ENCODE measurements at regions not wholly inside any gene's neighbourhood (a gene's known extent, or its start where the extent isn't known, plus 50 kb on each side); places are given as distances from the start of the nearest gene placed in this dataset.

DNA sequence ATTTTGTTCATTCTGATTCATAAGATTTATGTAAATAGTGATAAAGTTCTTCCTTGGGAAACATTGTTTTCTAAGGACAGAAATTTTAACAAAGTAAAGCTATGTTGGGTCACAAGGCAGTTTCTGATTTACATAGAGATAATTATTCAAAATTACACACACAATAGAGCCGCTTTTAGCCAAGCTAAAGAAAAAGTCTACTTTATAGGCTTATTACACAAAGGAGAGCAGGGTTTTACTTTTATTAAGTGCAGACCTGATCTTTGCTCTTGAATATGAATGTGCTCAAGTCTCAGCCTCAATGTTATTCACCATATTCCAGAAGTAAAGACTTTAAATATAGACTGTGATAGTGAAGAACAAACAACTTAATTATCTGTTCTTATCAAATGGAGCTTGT is 787.8 kb upstream of the LINC00305 start:
- Histone ChIP-seq H3K27ac (no peak overlapping the region), H3K36me3 (no peaks in the 10 kb centered on the region), H3K27me3 (no peaks in the 10 kb centered on the region), H3K9me3 (no peaks in the 10 kb centered on the region), H3K4me1 (no peaks in the 10 kb centered on the region), H3K4me3 (no peak overlapping the region)
- intact Hi-C loops (cut with DNase I): no loop called here
- TF ChIP-seq, protein P1, sequence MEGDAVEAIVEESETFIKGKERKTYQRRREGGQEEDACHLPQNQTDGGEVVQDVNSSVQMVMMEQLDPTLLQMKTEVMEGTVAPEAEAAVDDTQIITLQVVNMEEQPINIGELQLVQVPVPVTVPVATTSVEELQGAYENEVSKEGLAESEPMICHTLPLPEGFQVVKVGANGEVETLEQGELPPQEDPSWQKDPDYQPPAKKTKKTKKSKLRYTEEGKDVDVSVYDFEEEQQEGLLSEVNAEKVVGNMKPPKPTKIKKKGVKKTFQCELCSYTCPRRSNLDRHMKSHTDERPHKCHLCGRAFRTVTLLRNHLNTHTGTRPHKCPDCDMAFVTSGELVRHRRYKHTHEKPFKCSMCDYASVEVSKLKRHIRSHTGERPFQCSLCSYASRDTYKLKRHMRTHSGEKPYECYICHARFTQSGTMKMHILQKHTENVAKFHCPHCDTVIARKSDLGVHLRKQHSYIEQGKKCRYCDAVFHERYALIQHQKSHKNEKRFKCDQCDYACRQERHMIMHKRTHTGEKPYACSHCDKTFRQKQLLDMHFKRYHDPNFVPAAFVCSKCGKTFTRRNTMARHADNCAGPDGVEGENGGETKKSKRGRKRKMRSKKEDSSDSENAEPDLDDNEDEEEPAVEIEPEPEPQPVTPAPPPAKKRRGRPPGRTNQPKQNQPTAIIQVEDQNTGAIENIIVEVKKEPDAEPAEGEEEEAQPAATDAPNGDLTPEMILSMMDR (IDR thresholded peaks at IDR 0.05): no peak
- DNase-seq (ENCODE audit: low spot score in 2 of 2): no peak

DNA sequence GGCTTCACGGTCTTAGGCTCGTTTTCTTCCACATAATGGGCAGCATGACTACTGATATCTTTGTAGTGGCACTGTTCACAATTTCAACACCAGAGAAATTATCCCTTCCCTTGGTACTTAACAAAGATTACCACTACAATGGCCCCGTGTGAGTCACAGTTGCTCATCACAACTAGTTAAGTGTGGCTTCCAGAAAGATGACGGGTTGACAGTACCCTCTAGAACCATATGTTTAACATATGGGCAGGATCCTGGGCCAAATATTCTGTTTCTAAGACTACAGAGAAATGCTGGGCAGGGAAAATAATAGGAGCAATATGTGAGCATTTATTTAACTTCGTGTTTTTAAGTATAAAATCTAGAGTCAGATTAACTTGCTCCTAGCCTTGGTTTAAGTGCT is 780.1 kb upstream of the LINC00305 start:
- Histone ChIP-seq H3K9me3 (no peaks in the 10 kb centered on the region), H3K27me3 (no peaks in the 10 kb centered on the region), H3K4me1 (no peaks in the 10 kb centered on the region), H3K4me3 (no peak overlapping the region), H3K27ac (no peak overlapping the region), H3K36me3 (no peaks in the 10 kb centered on the region)
- intact Hi-C loops (cut with DNase I): no loop called here
- TF ChIP-seq, protein P1 (IDR thresholded peaks at IDR 0.05): no peak
- no peak for DNase-seq (ENCODE audit: low spot score in 2 of 2)

DNA sequence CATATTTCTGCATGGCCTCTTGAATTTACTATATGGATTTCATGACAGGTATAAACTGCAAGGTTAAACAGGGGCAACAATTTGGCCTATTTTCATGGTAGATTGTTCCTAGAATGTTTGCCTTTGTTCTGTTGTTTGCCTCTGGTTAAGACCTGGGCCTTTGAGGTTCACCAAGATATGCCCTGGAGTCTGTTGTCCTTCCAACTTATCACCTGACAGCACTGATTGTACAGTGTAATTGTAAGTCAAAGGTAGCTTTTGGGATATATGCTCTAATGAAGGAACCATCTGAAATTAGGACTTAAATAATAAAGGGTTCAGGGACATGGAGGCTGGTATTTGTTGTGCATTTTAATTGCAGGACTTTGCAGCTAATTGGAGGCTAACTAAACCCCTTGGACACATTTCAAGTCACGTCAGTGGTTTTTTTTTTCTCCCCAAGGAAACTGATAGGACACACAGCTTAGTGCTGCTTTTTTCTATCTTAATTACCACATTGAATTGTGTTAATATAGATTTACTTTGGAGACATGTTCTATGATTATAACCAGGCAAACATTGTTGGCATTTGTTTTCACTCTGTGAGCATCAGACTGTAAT is 771.2 kb upstream of the LINC00305 start:
- intact Hi-C loops (cut with DNase I): no loop called here
- H3K36me3 ChIP-seq: no peaks in the 10 kb centered on the region

DNA sequence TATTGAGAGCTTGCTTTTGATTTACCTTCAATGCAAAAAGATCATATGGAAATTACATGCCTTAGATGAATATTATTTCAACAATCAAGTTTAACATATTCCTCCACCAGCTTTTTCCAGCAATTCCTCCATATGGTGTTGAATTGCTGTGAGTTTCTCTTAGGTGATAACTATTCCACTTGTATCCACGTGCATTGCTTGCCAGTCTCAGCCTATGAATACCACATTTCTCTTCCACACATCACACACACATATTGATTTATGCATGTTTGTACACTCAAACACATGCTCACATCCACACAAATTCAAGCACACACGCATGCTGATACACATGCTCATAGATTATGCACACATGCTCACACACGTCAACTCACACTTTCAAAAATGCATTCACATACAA is 770.0 kb upstream of the LINC00305 start:
- Histone ChIP-seq H3K9me3 (no peaks in the 10 kb centered on the region), H3K4me3 (no peak overlapping the region), H3K36me3 (no peaks in the 10 kb centered on the region), H3K27ac (no peak overlapping the region), H3K27me3 (no peaks in the 10 kb centered on the region), H3K4me1 (no peaks in the 10 kb centered on the region)
- intact Hi-C loops (cut with DNase I): no loop called here
- TF ChIP-seq, protein P1 (IDR thresholded peaks at IDR 0.05): no peak
- DNase-seq (ENCODE audit: low spot score in 2 of 2): no peak

More for the DNA sequence above, 771.2 kb upstream of the LINC00305 start:
- no peak overlapping the region for H3K27ac ChIP-seq
- H3K9me3 ChIP-seq: no peaks in the 10 kb centered on the region
- H3K4me1 ChIP-seq: no peaks in the 10 kb centered on the region
- H3K4me3 ChIP-seq: no peak overlapping the region
- DNase-seq (ENCODE audit: low spot score in 2 of 2): no peak
- TF ChIP-seq, protein P1 (IDR thresholded peaks at IDR 0.05): no peak
- H3K27me3 ChIP-seq: no peaks in the 10 kb centered on the region

DNA sequence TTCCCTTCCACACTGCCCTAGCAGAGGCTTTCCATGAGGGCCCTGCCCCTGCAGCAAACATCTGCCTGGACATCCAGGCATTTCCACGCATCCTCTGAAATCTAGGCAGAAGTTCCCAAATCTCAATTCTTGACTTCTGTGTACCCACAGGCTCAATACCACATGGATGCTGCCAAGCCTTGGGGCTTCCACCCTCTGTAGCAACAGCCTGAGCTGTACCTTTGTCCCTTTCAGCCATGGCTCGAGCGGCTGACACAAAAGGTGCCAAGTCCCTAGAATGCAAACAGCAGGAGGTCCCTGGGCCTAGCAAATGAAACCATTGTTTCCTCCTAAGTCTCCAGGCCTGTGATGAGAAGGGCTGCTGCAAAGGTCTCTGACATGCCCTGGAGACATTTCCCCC is 744.5 kb upstream of the LINC00305 start:
- no peaks in the 10 kb centered on the region for H3K36me3 ChIP-seq
- TF ChIP-seq, protein P1 (IDR thresholded peaks at IDR 0.05): no peak
- no peak for DNase-seq (ENCODE audit: low spot score in 2 of 2)
- no peak overlapping the region for H3K27ac ChIP-seq
- no peaks in the 10 kb centered on the region for H3K9me3 ChIP-seq
- no peaks in the 10 kb centered on the region for H3K27me3 ChIP-seq
- no peak overlapping the region for H3K4me3 ChIP-seq
- intact Hi-C loops (cut with DNase I): no loop called here
- no peaks in the 10 kb centered on the region for H3K4me1 ChIP-seq

DNA sequence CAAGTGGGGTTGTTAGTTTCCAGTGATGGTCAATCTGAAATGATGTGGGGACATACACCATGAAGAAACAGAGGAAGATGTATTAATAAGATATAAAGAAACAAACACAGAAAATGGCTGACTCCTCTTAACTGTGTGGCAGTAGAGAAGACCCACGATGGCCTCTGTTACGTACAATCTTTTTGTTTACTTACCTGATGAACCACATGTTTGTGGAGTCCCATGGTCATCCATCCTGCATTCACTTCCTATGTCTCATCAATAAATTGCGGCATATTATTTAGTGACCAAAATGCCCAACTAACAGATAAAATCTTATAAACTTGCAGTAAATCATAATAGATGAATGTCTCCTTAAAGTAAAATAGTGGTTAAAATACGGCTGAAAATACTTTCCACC is 740.1 kb upstream of the LINC00305 start:
- intact Hi-C loops (cut with DNase I): no loop called here
- TF ChIP-seq, protein P1 (IDR thresholded peaks at IDR 0.05): no peak

More for the DNA sequence above, 740.1 kb upstream of the LINC00305 start:
- no peaks in the 10 kb centered on the region for H3K36me3 ChIP-seq
- no peak overlapping the region for H3K4me3 ChIP-seq
- no peaks in the 10 kb centered on the region for H3K9me3 ChIP-seq
- H3K4me1 ChIP-seq: no peaks in the 10 kb centered on the region
- DNase-seq (ENCODE audit: low spot score in 2 of 2): no peak
- no peak overlapping the region for H3K27ac ChIP-seq
- H3K27me3 ChIP-seq: no peaks in the 10 kb centered on the region
